HTR-8/SVneo (cell line): ENCODE measurements at regions not wholly inside any gene's neighbourhood (a gene's known extent, or its start where the extent isn't known, plus 50 kb on each side); places are given as distances from the start of the nearest gene placed in this dataset.
"Not testable (repeated sequence)": the region's sequence is repeated elsewhere in the genome, so short reads cannot be mapped to it uniquely, and the experiment has no call there.

Source experiments
- DNase-seq: peaks from one replicate; pipeline ENCODE4 v3.0.0; 2011; ENCODE audit warnings: low spot score, mixed read lengths; ENCODE audit not compliant: insufficient read length
- FAIRE-seq: peaks from 2 replicates; lab custom pipeline; 2011; peaks lifted over from hg19 to GRCh38; lab: Jason Lieb, UNC

DNA sequence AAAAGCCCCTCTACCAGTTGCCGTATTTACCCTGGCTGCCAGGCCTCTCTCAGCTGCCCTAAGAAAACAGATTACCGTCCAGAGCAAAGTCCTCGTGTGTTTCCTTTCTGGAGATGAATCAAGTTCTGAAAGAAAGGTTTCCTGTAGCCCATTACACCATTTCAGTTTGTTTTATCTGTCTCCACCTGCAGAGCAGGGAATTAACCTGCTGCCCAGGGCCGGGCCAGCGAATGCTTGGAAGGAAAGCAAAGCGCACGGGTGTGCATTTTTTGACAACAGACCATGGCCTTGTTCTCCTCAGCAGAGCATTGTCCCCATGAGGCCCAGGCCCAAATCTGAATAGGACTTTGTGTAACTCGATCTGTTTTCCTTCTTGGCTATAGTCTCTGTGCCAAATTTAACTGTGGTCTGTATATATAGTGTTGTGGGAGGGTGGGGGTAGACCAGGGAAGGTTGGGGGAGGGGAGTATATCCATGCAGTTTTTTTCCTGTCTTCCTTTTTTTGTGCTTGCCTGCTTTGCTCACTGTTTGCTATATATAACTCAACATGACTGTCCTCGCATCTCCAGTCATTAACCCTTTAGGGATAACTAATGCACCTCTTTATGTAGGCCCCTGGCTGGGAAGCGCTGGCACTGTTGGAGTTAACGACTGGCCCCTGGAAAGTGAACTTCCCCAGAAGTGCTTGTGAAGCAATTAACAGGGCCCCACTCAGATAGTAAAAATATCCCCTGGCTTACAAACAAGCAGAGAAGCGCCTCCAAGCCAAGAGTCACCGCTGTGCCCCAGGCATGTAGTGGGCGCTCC lies 174.3 kb upstream of the PLGLB2 start:
- not testable (repeated sequence) for DNase-seq, FAIRE-seq

DNA sequence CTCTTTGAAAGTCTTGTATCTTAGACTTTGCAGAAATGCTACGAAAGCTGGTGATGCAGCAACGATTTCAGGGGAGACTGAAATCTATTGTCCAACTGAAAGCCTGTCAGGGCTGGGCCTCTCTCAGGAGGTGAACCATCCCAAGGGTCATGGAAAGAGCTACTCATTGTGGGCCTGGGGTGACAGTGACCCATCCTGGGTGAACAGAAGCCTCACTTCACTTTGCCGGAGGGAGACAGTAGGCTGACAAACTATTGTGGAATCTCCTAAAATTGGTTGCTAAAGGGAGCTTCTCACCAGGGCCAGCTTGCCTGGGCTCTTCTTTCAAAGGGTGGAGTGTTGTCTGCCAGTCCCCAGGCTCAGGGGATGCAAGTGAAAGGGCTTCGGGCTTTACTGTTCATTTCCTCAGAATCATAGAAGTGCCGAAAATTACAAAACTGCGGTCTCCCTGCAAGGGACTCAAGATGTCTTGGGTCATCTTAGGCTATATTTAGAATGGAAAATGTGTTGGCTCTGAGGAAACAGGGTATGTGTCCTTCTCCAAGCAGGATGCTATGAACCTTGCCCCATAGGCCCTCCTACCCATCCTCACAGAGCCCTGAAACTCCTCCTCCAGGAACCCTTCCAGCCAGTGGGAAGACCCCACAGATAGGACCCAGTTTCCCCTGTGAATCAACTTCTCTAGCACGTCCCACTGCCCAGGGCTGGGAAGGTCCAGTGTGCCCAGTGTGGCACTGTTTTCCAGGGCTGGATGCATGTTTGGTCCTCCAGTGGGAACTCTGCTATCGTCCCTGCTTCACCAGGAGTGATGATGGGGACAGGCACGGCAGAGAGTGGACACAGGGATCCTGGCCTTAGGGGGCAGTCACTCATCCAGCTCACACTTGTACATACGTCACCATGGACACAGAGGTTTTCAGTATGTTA lies 173.4 kb upstream of the PLGLB2 start:
- DNase-seq, FAIRE-seq: not testable (repeated sequence)

GRCh38 chr2:87575138-87575537 lies 172.7 kb upstream of the PLGLB2 start:
- not testable (repeated sequence) for DNase-seq, FAIRE-seq

- FAIRE-seq, result peak; percentile 66
- not testable (repeated sequence) for DNase-seq
These were observed 170.5 kb upstream of the PLGLB2 start for GRCh38 chr2:87577358-87577757.

- DNase-seq, result not testable (repeated sequence)
- FAIRE-seq, result peak; percentile 9
These were observed 165.7 kb upstream of the PLGLB2 start for GRCh38 chr2:87582152-87582551.

- not testable (repeated sequence) for FAIRE-seq, DNase-seq
These were observed 165.3 kb upstream of the PLGLB2 start for GRCh38 chr2:87582579-87582978.

- FAIRE-seq, DNase-seq: not testable (repeated sequence)
These were observed 164.5 kb upstream of the PLGLB2 start for GRCh38 chr2:87583370-87583769.

DNA sequence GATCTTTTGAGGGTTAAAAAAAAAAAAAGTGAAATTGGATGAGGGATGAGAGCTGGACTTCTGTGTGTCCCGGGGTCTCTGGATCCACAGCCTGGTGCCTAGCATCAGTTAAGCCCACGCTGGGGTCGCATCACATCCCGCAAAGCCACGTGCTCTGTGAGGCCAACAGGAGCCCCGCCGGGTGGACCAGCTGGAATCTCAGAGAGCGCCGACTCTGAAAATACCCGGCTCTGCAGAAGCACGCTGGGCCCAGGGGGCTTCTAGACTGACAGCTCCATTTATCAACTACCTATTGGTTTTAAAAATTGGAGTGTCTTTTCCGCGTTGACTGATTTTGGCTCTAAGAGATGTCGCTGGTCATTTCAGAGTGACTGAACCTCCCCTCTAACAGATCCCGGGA lies 164.1 kb upstream of the PLGLB2 start:
- FAIRE-seq, DNase-seq: not testable (repeated sequence)

DNA sequence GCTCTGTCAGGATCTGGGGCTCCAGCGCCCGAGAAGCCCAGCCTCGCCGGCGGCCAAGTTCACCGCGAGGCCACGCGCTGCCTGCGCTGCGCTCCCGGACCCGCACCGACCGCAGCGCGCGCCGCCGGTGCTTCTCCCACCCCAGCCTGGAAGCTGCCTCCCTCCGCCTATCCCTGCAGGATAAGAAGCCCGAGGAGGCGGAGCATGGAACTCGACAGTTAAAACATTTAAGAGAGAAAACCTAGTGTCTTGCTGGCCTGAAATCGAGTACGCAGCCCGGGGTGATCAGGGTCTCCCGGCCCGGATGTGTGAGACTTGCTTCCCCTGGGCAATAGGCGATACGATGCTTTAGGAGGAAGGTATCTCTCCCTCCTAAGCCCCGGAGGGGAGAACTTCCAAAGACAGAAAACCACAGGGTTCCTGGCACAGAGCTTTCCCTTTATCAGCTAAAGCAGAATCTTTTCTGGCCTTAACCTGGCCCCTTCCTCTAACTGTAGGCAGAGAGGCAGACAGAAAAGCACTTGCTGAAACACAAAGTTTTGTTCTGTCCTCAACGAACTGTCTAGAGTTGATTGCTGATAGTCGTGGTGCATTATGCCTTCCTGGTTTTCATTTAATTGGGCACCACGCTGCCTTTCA lies 163.5 kb upstream of the PLGLB2 start:
- FAIRE-seq, DNase-seq: not testable (repeated sequence)

DNA sequence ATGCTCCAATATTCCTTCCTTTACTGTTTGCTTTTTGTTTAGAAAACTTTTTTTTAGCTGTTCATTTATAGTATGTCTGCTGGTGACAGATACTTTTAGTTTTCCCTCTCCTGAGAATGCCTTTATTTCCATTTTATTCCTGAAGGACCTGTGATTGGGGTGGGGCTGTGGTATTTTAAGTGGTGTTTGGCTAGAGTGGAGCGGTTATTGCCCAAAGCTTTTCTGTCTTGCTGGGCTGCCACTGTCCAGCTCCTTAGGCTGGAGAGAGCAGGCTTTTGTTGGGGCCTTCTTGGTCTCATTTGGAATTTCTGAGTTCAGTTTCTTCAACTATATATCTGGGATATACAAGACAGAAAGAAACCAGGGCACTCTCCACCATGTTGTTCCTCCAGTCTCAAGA lies 160.0 kb upstream of the PLGLB2 start:
- not testable (repeated sequence) for FAIRE-seq

DNA sequence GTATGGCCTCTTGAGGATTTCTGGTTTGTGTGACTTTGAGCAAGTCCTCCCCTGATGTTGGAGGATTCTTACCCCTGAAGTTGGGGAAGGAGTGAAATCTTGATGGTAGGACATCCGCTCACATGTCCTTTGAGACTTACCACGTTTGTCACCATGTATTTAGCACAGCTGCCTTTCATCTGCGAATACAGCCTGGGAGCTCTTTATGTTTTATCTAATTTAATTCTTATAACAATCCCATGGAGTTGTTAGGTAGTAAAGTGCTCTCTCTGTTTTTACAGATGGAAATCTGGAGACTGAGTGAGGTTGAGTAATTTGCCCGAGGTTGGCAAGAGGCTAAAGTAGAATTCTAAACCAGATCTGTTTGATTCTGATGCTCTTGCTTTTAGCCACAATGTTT lies 154.9 kb upstream of the PLGLB2 start:
- DNase-seq, FAIRE-seq: not testable (repeated sequence)

More for the DNA sequence above, 160.0 kb upstream of the PLGLB2 start:
- not testable (repeated sequence) for DNase-seq

DNA sequence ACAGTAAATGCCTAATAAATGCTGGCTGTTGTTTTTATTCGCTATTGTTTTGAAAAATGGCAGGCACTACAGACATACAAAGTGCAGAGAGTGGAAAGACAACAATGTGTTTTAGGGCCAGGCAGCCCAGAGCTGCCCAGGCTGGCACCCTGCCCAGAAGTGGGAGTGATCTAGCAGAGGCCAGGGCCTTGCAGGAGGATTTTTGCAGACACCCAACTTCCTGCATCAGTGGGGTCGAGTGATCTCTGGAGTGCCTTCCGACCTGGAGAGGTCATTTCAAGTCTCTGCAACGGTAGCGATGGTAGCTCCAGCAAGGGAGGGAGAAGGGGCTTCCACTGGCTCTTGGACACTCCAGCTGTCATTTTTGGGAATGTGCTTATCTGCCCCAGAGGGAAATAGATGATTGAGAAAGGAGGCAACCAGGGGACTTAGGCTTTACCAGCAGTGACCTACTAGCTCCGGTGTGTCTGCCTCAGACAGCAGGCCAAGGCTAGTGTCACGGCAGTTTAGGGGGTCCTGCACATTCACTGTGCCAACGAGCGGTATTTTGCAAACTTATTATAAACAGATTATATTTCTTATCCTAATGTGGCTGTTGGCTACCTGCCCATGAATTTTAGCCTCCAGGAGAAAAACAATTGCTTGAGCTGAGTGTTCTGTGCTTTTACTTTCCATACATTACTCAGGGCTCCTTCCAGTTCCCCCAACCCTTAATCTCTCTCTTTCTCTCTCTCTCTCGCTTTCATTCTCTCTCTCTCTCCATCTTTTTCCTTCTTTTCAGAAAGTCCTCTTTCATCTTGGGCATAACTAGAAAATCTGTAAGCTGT lies 153.9 kb upstream of the PLGLB2 start:
- peak; percentile 44 for FAIRE-seq
- not testable (repeated sequence) for DNase-seq

DNA sequence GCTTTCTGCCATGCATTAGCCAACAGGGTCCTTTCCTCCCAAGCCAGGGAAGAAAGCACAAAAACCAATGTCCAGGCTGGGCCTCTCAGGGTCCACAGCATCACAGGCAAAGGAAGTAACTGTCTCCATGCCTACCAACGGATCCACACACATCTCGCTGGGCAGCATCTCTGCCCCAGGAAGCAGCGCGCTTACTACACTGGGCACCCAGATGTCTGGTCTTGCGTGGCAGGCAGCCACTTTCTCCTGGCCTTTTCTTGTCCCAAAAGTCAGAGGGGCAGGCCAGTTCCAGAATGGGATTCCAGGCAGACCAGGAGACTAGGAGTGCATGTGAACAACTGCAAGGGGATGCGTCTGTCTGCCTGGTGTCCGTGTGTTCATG lies 153.3 kb upstream of the PLGLB2 start:
- DNase-seq, result not testable (repeated sequence)
- peak; percentile 44 for FAIRE-seq

DNA sequence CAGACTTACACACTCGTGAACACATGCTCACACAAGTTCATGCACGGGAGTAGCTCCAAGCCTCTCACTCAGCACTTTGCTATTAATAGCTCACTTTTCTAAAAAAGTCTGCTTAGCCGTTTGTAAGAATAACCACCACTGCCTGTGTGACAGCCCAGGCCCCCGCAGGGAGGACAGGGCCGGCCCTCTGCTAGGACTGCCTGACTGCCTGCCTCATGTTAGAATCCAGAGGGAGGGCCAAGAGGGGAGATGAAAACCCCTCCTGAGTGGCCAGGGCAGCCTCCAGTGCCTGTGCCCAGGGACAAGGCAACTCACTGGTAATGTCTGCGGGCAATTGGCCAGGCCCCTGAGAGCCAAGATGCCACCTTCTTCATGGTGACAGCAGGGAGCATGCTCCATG lies 152.9 kb upstream of the PLGLB2 start:
- not testable (repeated sequence) for FAIRE-seq

DNA sequence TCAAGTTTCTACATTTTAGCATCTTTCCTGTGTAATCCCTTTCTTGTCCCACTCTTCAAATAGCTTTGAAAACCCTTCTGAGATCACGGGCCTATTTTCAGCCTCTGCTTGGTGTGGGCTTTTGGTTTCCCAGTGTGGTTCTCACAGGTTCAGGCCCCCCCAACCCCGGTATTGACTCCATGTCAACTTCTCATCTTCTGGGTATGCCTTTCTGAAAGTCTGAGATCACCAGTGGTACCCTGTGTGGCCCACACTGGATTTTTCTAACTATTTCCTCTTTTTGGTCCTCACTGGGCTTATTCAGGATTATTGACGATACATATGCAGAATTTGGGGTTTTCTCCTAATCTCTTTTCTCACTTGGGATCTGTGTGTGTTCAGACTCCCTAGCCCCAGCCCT lies 146.9 kb upstream of the PLGLB2 start:
- FAIRE-seq, DNase-seq: not testable (repeated sequence)

More for the DNA sequence above, 152.9 kb upstream of the PLGLB2 start:
- DNase-seq, result not testable (repeated sequence)

DNA sequence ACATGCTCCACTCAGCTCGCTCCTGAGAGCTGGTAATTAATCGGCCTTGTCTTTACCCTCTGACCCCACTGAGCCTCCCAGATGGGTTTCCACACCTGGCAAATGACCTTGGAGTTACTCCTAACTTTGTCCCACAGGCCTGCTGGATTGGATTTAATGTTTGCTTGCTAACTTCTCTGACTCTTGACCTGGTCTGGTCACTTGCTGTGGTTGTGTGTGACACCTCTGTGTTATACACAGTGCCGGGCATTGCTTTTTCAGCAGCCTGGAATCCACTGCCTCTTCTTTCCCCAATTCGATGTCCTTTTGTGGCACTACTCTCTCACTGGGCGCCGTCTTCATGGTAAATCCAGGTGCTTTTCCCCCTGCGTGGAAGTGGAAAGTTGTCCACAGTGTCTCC lies 145.8 kb upstream of the PLGLB2 start:
- FAIRE-seq, DNase-seq: not testable (repeated sequence)

- not testable (repeated sequence) for DNase-seq, FAIRE-seq
These were observed 145.2 kb upstream of the PLGLB2 start for GRCh38 chr2:87602728-87603127.

DNA sequence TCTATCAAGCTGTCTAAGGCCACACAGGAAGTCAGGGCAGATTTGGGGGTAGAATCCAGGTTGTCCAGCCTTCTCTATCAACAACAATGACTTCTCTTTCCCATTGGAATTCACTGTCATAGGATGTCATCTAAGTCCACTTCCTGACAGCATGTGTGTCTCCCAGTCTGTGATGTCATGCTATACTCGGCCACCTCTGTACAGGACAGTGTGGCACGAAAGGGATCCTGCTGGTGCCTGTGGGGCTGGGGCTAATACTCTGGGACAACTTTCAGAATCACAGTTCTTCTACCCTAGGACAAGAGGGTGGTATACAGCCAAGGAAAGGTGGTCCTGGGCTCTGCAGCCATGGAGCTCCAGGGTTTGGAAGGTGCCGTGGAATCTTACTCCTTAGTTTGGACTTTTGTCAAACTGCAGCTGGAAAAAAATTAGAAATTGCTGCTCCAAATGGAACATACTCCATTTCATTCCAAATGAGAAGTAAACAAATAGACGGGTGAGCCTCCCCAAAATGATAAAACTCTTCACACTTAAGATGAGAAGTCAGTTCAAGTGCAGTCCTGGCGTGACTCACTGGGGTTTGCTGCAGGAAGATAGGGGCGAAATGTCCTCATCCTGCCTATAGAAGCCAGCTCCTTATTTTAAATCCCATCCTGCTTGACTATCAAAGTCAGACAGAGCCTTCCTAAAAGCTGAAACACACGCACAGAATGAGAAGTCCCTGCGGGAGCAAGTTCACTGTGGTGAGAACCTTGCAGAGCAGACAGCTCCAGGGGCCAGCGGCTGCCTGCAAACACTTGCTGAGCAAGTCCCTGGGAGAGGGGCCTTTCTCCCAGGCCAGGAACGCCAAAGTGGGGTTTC lies 144.2 kb upstream of the PLGLB2 start:
- not testable (repeated sequence) for FAIRE-seq, DNase-seq
